ENCODE measurements at regions not wholly inside any gene's neighbourhood (a gene's known extent, or its start where the extent isn't known, plus 50 kb on each side); places are given as distances from the start of the nearest gene placed in this dataset.
"Not testable (repeated sequence)": the region's sequence is repeated elsewhere in the genome, so short reads cannot be mapped to it uniquely, and the experiment has no call there.

DNA sequence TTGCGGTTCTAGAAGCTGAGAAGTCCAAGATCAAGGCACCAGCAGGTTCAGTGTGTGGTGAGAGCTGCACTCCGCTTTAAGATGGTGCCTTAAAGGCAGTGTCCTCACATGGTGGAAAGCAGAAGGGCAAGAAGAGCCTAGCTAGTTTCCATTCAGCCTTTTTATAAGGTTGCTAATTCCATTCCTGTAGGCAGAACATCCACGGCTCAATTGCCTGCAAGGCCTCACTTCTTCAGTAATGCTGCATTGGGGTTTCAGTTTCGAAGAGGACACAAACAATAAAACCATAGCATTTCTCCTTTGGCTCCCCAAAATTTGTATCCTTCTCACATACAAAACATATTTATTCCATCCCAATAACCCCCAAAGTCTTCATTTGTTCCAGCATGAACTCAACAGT lies 109.5 kb upstream of the KCND2 start:
- no peak for DNase-seq

DNA sequence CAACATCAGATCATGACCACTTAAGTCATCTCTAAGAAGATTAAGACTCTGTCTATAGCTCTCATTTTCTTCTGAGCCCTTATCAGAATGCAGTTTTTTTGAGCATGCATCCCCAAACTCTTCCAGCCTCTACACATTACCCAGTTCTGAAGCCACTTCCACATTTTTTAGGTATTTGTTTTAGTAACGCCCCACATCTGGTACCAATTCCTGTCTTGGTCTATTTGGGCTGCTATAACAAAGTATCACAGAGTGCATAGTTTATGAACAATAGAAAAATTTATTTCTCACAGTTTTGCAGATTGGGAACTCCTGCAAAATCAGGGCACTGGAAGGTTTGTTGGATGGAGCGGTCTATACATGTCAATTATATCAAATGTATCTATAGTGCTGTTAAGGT lies 107.7 kb upstream of the KCND2 start:
- no peak for DNase-seq

DNA sequence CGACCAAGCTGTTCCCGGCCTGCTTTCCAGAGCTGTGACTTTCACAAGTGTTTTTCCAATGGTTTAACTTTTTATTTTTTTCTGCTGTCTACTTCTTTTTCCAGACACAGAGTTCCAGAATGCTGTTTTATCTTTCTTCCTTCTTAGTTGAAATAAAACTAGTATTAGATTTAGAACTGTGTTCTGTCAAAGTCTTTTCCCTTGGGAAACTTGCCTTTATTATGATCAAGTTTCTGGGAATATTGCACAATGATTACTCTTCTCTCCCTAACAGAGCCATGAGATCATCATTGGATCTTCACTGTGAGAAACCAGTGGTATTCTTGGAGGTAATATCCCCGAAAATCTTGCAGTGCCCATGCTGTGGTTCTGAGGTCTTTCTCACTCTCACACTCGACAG lies 104.9 kb upstream of the KCND2 start:
- no peak for DNase-seq

- DNase-seq: no peak
Measured at GRCh38 chr7:120169996-120170783, 102.8 kb upstream of the KCND2 start.

GRCh38 chr7:120170834-120171233 lies 102.1 kb upstream of the KCND2 start:
- no peak for DNase-seq

DNA sequence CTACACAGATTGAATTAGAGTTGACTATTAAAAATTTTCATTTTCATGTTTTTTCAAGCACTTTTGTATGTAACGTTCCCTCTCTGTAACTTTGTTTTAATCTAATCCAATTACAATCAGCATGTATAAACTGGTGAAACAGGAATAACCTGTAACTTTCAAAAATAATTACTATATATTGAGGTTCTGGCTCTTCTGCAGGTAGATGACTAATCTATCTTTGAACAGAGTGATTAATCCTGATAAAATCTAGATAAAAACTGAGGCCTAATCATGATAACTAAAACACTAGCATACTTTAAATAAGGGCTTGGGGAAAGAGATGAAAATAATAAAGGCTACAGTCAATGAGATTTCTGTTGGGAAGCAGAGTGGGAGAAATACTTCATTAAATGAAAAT lies 101.6 kb upstream of the KCND2 start:
- DNase-seq: no peak

DNA sequence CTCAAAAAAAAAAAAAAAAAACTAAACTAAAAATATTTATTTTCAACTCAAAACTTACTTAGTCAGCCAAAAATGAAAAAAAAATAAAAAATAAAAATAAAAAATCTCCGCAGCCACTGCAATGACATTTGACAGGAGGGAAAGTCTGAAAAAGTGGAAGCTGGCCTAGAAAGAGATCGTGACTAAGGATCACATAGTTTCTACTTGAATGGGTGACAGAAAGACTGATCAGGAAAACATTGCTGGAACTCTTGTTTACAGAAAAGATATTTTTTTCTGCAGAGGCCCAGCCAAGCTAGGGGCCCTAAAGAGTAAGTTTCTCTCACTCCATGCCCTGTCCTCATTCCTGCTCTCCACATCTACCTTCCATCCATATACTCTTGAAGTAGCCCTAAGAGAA lies 92.8 kb upstream of the KCND2 start:
- DNase-seq: no peak

GRCh38 chr7:120181499-120181898 lies 91.5 kb upstream of the KCND2 start:
- no peak for DNase-seq

- DNase-seq: no peak
Measured at GRCh38 chr7:120184866-120185265, 88.1 kb upstream of the KCND2 start.

- DNase-seq: no peak
Measured at GRCh38 chr7:120185940-120186682, 86.9 kb upstream of the KCND2 start.

DNA sequence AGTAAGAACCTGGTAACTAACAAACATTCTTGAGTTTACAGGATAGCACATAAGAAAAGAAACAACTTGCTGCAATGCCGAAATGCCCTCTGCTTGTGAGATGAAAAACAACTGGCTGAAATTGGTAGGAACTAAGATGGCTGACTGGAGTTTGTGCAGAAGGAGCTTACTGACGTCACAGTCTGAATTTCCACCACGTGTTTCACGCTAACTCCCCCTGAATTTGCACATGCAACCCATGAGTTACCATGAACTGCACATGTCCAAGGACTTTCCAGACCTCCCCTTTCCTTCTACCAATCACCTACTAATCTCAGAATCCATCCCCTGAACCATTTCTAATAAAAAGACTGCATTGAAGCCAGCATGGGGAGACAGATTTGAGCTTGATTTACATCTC lies 86.3 kb upstream of the KCND2 start:
- no peak for DNase-seq

- no peak for DNase-seq
Measured at GRCh38 chr7:120189623-120190022, 83.4 kb upstream of the KCND2 start.

DNA sequence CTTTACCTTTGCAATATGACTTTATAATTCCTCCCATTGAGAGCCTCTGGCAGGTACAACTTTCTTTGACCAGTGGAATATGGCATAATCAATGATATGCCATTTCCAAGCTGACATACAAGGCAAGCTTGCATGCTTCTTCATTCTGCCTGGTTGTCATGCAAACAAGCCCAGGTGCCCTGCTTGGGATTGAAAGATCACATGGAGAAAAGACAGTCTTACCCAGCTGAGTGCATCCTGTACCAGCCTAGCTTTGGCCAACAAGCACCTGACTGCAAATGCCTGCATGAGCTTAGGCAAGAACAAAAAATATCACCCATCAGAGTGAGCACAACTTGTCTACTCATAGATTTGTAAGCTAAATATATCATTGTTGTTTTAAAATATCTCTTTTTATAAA lies 82.9 kb upstream of the KCND2 start:
- no peak for DNase-seq

DNA sequence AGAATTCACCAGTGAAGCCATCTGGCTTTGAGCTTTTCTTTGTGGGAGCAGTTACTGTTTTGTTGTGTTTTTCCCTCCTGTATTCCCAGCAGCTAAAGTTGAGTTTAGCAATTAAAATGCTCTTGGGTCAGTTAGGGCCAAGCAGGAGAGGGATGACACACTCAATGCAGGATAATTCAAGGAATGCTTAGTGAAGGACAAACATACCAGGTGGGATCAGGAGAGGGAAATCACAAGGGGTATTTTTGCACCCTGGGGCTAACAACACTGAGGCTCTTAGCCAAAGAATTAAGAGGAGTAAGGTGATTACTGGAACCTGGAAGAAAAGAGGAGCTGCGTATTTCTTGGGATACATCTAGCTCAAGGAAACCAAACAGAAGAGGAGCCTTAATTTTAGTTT lies 82.4 kb upstream of the KCND2 start:
- no peak for DNase-seq

DNA sequence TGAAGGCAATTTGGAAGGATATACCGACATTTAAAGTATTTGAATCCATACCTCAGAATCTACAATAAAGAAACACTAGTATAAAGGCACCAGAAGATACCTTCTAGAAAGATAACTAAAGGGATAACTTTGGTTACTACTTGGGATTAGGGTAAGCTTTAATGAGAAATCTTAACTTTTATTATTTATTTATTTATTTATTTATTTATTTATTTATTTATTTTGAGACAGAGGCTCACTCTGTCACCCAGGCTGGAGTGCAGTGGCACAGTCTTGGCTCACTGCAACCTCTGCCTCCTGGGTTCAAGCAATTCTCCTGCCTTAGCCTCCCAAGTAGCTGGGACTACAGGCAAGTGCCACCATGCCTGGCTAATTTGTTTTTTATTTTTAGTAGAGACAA lies 81.6 kb upstream of the KCND2 start:
- DNase-seq: not testable (repeated sequence)

GRCh38 chr7:120201290-120201689 lies 71.7 kb upstream of the KCND2 start:
- no peak for DNase-seq

- no peak for DNase-seq
Measured at GRCh38 chr7:120205101-120205500, 67.9 kb upstream of the KCND2 start.

DNA sequence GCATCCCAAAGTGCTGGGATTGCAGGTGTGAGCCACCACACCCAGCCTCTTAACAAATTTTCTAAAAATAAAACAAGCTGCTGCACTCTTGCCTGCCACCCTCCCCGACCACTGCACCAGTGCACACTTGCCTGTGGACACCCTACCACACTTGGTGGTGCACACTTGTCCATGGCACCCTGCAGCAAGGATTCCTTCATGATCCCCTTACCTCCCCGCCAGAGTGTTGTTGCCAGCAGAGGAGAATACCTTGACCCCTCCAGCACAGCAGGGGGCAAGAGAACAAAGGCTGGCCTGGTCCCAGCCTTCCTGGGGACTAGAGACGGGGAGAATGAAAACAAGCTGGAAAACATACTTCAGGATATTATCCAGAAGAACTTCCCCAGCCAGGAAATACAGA lies 65.9 kb upstream of the KCND2 start:
- DNase-seq: no peak

GRCh38 chr7:120215654-120216053 lies 57.3 kb upstream of the KCND2 start:
- DNase-seq: no peak

DNA sequence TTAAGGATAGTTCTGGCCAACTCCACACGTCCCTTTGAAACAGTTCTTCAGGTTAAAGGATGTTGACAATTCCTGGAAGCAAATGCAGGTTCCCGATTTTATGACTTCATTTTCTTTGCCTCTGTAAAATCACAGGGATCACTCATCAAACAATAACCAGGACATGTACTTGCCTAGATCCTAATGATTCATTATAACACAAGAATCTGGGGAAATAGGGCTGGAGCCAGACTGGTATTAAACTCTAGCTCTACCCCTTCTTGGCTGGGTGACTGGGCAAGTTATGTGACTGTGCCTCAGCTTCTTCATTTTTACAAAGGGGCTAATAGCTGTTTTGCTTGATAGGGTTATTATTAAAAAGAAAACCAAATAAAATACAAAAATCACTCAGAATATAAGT lies 56.0 kb upstream of the KCND2 start:
- DNase-seq: no peak

- no peak for DNase-seq
Measured at GRCh38 chr7:120218712-120219111, 54.3 kb upstream of the KCND2 start.

DNA sequence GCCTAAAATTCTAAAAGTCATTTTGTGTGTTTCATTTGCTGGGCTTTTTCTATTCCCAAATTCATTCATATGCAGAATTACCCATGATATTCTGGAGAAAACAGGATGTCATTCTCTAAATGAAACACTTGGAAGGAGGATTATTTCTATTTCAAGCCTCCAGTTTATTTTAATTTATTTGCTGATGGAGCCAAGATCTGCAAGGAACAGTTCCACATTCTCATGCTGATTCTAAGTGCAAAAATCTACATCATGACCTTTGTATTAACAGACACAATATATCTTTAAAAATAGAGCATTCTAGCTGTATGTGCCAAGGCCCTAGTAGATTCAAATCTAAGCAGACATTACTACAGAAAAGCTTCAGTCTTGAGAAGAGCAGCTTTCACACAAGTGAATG lies 51.3 kb upstream of the KCND2 start:
- DNase-seq: no peak
